ENCODE measurements at regions not wholly inside any gene's neighbourhood (a gene's known extent, or its start where the extent isn't known, plus 50 kb on each side); places are given as distances from the start of the nearest gene placed in this dataset.
"Not testable (repeated sequence)": the region's sequence is repeated elsewhere in the genome, so short reads cannot be mapped to it uniquely, and the experiment has no call there.

DNA sequence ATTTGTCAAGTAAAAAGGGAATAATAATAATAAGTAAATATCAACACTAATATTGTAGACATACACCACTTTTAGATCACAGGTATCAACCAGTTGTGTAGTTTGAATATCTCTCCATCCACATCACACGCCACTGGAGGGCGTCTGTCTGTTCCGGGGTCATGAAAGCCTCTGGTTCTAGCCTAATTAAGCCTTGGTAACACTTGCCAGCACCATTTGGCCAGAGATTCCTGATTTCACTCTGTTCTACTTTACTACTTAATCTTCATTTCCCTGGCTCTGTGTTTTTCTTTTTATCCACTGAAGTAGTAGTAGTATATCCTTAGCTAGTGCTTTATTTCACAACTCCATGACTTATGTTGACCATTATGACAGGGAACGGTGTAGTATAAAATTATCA is 285.6 kb upstream of the POM121L12 start:
- Histone ChIP-seq H3K27ac (replicated peaks in 1 of 4) (no peak overlapping the region), H3K36me3 (no peaks in the 10 kb centered on the region), H3K4me3 (no peak overlapping the region), H3K4me1 (no peaks in the 10 kb centered on the region), H3K9me3 (no peaks in the 10 kb centered on the region), H3K27me3 (no peaks in the 10 kb centered on the region)
- TF ChIP-seq POLR2A (IDR thresholded peaks at IDR 0.05; ENCODE audit: low read depth) (no peak), POLR2AphosphoS5 (IDR thresholded peaks at IDR 0.05) (no peak), EP300 (IDR thresholded peaks at IDR 0.05) (no peak)
- TF ChIP-seq, protein P1, sequence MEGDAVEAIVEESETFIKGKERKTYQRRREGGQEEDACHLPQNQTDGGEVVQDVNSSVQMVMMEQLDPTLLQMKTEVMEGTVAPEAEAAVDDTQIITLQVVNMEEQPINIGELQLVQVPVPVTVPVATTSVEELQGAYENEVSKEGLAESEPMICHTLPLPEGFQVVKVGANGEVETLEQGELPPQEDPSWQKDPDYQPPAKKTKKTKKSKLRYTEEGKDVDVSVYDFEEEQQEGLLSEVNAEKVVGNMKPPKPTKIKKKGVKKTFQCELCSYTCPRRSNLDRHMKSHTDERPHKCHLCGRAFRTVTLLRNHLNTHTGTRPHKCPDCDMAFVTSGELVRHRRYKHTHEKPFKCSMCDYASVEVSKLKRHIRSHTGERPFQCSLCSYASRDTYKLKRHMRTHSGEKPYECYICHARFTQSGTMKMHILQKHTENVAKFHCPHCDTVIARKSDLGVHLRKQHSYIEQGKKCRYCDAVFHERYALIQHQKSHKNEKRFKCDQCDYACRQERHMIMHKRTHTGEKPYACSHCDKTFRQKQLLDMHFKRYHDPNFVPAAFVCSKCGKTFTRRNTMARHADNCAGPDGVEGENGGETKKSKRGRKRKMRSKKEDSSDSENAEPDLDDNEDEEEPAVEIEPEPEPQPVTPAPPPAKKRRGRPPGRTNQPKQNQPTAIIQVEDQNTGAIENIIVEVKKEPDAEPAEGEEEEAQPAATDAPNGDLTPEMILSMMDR (IDR thresholded peaks at IDR 0.05) = no peak
- DNase-seq (ENCODE audit: extremely low spot score) = no peak
- 47% methylated on average over 4 of the region's 4 CpGs for WGBS
- intact Hi-C loops (cut with DNase I) = no loop called here

DNA sequence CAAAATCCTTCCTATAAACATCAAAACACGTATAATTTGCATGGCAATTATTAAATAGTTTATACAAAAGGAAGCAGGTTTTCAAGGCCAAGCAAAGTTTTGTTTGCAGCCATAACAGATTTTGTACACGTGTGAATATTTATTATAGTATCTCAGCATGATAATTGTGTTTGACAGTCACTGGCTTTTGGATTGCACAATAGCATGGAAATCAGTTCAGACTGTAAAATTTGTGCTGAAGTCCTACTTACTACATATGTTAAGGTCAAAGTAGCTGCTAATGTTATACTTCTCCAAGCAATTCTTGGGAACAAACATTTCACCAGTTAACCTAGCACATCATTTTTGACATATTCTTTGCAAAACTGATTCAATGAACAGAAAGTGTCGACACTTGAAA is 287.6 kb upstream of the POM121L12 start:
- 64% methylated on average over 3 of the region's 3 CpGs for WGBS
- Histone ChIP-seq H3K9me3 (no peaks in the 10 kb centered on the region), H3K4me1 (no peaks in the 10 kb centered on the region), H3K27ac (replicated peaks in 1 of 4) (no peak overlapping the region), H3K36me3 (no peaks in the 10 kb centered on the region), H3K27me3 (no peaks in the 10 kb centered on the region), H3K4me3 (no peak overlapping the region)
- no peak for DNase-seq (ENCODE audit: extremely low spot score)
- intact Hi-C loops (cut with DNase I) = no loop called here
- TF ChIP-seq POLR2A (IDR thresholded peaks at IDR 0.05; ENCODE audit: low read depth) (no peak), POLR2AphosphoS5 (IDR thresholded peaks at IDR 0.05) (no peak), EP300 (IDR thresholded peaks at IDR 0.05) (no peak)
- TF ChIP-seq, protein P1 (IDR thresholded peaks at IDR 0.05) = no peak

DNA sequence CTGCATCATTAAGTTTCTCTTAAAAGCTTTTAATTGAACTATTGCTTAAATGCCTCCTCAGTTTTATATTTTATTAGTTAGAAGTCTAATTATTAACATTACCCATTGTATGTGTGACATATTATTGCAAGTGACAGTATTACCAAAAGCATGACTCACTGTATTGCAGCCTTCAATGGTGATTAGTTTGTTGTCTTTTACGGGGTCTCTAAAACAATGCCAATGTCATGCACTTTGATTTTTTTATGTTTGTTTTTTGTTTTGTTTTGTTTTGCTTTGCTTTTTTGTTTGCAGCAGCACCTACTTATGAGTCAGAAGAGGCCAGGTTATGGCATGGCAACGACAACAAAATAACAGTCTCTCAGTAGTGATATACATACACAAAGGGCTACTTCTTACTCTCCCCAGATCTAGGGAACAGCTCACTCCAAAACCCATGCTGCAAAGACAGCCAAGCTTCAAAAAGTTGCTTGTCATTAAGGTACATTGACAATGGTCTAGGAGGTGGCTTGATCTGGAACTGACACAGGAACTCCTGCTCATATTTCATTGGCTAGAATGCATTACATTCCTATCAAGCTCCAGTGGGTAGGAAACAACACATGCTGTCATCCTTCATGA is 293.7 kb upstream of the POM121L12 start:
- WGBS = 79% methylated on average over 2 of the region's 2 CpGs
- Histone ChIP-seq H3K9me3 (peaks cover 0 to 9% (median 0%) of the 10 kb centered on the region in 4 donors), H3K27ac (replicated peaks in 1 of 4) (no peak overlapping the region), H3K36me3 (no peaks in the 10 kb centered on the region), H3K4me3 (no peak overlapping the region), H3K4me1 (no peaks in the 10 kb centered on the region), H3K27me3 (no peaks in the 10 kb centered on the region)
- TF ChIP-seq EP300 (IDR thresholded peaks at IDR 0.05) = no peak
- TF ChIP-seq, protein P1 (IDR thresholded peaks at IDR 0.05) = no peak
- TF ChIP-seq POLR2A (IDR thresholded peaks at IDR 0.05; ENCODE audit: low read depth) = no peak
- no peak for TF ChIP-seq POLR2AphosphoS5 (IDR thresholded peaks at IDR 0.05)
- intact Hi-C loops (cut with DNase I) = no loop called here
- DNase-seq (ENCODE audit: extremely low spot score) = no peak

DNA sequence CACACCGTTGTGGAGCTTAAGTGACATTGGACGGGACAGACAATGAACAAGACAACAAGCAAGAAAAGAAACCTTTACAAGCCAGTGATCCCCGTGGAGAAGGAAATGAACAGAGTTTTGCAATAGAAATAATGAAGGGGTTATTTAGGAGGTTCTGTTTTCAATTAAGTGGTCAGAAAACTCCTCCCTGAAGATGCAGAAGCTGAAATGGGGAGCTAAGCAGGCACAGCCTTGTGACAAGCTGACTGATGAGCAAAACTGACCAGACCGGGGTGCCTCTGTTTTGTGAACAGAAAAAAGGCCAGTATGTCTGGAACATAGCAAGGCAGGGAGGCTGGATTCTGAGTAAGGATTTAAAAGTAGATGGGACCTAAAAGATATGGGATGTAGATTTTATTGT is 299.8 kb upstream of the POM121L12 start:
- Histone ChIP-seq H3K36me3 (no peaks in the 10 kb centered on the region), H3K9me3 (peaks cover 0 to 9% (median 0%) of the 10 kb centered on the region in 4 donors), H3K27ac (replicated peaks in 1 of 4) (no peak overlapping the region), H3K4me3 (no peak overlapping the region), H3K27me3 (no peaks in the 10 kb centered on the region), H3K4me1 (no peaks in the 10 kb centered on the region)
- intact Hi-C loops (cut with DNase I) = no loop called here
- TF ChIP-seq EP300 (IDR thresholded peaks at IDR 0.05) (no peak), POLR2A (IDR thresholded peaks at IDR 0.05; ENCODE audit: low read depth) (no peak), POLR2AphosphoS5 (IDR thresholded peaks at IDR 0.05) (no peak)
- TF ChIP-seq, protein P1 (IDR thresholded peaks at IDR 0.05) = no peak
- WGBS = 71% methylated on average over 4 of the region's 4 CpGs
- DNase-seq (ENCODE audit: extremely low spot score) = no peak

DNA sequence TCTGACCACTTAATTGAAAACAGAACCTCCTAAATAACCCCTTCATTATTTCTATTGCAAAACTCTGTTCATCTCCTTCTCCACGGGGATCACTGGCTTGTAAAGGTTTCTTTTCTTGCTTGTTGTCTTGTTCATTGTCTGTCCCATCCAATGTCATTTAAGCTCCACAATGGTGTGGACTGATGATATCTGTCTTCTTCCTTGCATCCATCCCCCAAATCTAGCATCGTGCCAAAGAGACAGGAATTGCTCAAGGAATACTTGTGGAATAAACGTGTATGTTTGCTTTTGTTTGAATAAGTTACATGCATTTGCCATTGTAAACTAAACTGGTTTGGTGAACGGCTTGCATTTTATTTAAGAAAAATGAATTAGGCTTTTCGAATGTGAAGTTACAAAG is 306.8 kb upstream of the POM121L12 start:
- H3K4me1 ChIP-seq; H3K27ac ChIP-seq (replicated peaks in 1 of 4); H3K27me3 ChIP-seq; H3K9me3 ChIP-seq; DNase-seq (ENCODE audit: extremely low spot score); H3K36me3 ChIP-seq; H3K4me3 ChIP-seq; intact Hi-C loops (cut with DNase I): not testable (repeated sequence)
- WGBS = 77% methylated on average over 5 of the region's 5 CpGs
